GM19438 (cell line): ENCODE measurements at regions not wholly inside any gene's neighbourhood (a gene's known extent, or its start where the extent isn't known, plus 50 kb on each side); places are given as distances from the start of the nearest gene placed in this dataset.
"Not testable (repeated sequence)": the region's sequence is repeated elsewhere in the genome, so short reads cannot be mapped to it uniquely, and the experiment has no call there.

Experiments used
- ATAC-seq: cut with Tn5 transposase; IDR thresholded peaks from one replicate; pipeline ENCODE4 v1.9.1; 2021; ENCODE audit warnings: low read depth; ENCODE audit not compliant: unreplicated experiment

DNA sequence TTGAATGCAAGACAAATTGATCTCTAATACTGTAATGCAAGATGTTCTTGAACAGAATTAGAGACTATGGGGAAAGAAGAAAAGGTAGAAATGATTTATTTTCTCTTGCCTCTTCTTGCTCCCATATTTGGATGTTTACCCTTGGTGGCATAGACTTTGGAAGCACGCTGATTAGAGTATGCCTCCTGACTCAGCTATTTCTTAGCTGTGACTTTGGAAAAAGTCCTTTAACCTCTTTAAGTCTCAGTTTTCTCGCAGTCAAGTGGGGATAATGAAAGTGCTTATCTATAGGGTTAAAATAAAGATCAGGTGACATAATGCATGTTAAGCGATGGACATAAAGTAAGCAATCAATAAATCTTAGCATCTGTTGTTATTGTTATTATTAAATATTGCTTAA lies 545.5 kb downstream of the GLUD2 start:
- no peak for ATAC-seq

DNA sequence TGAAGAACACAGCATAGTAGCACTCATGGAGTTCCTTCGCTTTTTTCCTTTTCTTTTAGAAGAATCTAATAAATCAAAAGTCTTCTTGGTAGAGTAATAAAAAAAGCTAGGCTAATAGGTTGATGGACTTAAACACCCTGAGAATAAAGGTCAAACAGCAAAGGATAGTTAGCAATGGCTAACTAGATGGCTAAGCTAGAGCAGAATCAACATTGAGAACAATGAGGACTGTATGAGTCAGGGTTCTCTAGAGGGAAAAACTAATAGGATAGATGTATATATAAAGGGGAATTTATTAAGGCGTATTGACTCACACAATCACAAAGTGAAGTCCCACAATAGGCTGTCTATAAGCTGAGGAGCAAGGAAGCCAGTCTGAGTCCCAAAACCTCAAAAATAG lies 550.9 kb downstream of the GLUD2 start:
- no peak for ATAC-seq

DNA sequence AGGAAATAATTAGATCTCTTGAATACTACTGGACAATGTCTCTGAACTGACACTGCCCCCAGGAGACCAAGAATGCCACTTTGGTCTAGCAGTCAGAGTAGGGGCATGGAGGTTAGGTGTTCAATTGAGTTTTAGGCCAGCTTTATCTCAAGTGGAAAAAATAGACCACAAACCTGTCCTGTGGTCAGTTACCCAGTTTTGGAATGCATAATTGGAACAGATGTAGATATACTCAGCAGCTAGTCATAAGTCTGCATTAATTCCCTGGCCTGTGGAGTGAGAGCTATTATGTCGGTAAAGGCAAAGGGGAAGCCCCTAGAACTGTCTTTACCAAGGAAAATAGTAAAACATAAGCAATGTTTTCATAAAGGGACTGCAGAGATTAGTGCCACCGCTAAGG lies 587.7 kb downstream of the GLUD2 start:
- no peak for ATAC-seq

DNA sequence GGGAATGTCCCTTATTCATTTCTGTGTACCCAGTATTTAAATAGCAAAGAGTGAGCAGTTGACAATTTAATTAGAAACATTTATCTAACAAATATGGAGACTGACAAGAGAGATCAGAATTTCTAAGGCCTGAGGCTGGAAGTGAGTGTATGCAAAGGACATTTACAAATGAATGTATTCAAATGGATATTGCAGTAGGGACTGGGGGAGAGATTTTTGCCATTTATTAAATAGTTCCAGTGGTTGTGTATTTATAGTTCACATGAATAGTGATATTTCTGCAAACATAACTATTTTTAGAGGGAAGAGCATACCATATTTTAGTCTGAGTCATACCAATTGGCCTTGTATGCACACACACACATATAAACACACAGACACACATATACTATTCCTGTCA lies 592.4 kb downstream of the GLUD2 start:
- ATAC-seq: no peak

DNA sequence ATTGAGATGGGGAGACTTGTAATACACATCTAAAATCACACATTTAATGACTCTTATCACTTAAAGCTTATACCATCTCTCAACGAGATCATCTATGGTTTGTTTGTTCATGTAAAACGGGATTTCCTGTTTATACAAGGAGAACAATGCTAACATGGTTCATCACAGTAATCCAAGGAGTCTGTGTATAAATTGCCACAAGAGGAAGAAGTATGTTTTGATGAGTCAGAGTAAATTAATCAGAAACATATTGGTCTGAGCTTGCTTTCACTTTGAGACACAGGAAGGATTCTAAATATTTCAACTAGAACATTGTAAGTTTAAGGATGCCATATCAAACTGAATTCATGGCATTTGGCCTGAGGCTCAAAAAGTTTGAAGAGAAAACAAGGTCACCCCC lies 594.1 kb downstream of the GLUD2 start:
- ATAC-seq: no peak

DNA sequence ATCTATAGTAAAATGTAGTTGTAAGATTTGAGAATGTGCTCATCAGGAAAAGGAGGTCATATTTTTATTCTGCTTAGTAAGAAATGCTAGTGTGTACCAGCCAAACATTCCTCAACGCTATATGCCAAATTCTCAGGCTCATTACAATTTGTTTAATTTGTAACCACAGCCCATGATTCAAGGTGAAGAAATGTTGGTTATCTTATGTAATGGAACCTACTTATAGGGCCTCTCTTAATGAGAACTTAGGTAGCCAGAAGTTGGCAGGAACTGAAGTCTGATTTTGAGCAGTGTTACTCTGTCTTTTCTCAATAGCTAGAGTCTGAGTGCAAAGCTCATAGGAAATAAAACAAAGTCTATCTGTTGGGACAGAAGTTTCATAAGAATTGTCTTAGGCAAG lies 595.0 kb downstream of the GLUD2 start:
- no peak for ATAC-seq

DNA sequence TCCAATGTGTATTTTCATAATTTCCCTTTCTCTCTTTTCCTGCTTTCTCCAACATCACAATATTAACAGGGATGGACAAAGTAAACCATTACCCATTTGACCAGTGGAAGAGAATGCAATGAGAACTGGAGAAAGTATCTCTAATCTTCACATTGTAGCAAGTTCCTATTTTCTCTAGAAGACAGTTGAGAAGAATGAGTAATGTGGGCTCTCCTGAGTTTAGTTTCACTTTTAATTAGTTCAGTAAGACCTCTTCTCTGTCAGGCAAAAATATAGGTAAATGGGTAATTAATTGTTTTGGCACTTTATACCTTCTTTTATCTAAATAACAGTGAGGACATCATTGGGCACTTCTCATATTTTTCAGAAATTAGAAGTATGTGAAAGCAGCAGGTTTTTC lies 602.0 kb downstream of the GLUD2 start:
- no peak for ATAC-seq

DNA sequence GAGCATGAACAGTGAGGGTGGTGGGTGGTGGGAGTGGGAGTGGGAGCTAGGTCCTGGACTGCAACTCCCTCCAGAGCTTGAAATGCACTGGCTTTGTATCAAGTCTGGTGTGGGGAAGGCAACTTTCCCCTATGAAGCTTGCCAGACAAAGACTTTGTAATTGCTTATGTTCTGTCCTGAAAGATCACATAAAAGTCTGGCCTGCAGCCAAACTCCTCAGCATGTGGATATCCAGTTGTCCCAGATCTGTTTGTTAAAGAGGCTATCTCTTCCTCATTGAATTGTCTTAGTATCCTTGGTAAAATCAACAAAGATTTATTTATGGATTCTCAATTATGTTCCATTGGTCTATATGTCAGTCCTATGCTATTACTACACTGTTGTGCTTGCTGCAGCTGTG lies 607.9 kb downstream of the GLUD2 start:
- ATAC-seq: no peak

DNA sequence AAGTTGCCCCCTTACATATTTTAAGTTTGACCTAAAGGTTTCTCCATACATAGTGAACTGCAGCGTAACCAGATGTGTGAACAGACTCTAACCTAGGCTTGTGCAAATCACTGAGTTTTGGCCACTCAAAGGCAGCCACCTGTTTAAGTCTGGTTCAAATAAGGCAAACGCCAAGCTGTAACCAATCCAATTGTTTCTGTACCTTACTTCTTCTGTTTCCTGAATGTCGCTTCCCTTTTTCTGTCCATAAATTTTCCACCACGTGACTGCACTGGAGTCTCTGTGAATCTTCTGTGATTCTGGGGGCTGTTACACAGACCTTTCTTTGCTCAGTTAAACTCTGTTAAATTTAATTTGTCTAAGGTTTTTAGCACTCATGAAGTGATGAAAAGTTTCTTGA lies 618.8 kb downstream of the GLUD2 start:
- ATAC-seq: no peak

DNA sequence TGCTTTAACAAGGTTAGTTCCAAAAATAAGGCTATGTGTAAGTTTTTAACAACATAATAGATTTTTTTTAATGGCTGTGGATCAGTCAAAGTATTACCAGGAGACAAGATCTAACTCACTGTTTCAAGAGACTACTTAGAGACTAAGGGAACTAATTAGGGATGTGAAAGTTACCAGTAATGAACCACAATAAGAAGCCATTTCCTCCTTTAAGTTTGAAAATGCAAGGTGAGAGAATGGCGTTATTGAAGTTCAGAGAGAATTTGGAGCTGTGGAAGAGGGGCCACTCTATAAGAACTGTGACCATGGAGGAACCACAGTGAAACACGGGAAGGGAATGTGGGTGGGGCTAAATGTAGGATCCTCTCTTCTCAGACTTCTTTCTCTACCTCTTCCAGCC lies 624.2 kb downstream of the GLUD2 start:
- no peak for ATAC-seq

DNA sequence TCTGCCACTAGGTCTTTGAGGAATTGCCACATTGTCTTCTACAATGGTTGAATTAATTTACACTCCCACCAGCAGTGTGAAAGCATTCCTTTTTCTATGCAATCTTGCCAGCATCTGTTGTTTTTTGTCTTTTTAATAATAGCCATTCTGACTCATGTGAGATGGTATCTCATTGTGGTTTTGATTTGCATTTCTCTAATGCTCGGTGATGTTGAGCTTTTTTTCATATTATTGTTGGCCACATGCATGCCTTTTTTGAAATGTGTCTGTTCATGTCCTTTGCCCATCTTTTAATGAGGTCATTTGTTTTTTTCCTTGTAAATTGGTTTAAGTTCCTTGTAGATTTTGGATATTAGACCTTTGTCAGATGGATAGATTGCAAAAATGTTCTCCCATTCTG lies 661.8 kb downstream of the GLUD2 start:
- ATAC-seq: not testable (repeated sequence)

DNA sequence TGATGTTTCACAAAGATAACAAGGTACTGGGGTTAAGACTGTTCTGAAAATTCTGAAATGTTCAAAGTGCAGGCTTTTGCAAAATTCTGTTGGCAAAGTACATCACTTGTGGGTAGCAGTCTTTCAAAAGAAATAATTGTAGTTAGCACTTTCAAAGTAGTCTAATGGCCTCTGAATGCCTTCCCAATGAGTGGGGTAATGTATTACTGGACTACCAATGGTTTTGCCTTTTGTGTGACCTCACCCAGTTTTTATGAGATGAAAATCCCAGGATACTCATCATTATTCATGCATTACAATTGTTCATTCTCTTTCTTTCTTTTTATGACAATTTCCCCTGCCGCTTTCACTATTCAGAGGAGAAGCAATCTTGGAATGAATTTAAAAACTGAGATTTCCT lies 686.1 kb downstream of the GLUD2 start:
- no peak for ATAC-seq

DNA sequence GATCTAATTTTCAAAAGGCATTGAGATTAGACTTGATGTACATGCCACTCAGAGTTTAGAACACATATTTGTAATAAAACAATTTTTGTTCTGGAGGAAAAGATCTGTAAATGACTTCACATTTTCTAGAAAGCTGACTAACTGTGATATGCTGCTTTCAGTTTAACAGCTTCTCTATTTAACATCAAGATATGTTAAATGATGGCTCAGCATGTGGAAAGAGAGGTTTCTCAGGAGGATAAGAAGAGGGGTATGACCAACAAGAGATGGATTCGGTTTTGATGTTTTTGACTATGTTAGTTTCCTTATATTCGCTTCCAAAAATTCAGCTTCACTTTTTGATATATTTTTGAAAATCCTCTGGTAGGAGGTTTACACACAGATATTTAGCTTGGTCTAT lies 698.7 kb downstream of the GLUD2 start:
- ATAC-seq: no peak

DNA sequence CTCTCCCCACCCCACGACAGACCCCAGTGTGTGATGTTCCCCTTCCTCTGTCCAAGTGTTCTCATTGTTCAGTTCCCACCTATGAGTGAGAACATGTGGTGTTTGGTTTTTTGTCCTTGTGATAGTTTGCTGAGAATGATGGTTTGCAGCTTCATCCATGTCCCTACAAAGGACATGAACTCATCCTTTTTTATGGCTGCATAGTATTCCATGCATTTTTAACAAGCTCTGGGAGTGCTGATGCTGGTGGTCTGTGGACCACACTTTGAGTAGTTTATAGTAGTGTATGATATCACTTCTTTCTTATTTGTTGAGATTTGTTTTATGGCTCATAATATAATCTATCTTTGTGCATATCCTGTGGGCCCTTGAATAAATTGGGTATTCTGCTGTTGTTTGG lies 706.2 kb downstream of the GLUD2 start:
- not testable (repeated sequence) for ATAC-seq

DNA sequence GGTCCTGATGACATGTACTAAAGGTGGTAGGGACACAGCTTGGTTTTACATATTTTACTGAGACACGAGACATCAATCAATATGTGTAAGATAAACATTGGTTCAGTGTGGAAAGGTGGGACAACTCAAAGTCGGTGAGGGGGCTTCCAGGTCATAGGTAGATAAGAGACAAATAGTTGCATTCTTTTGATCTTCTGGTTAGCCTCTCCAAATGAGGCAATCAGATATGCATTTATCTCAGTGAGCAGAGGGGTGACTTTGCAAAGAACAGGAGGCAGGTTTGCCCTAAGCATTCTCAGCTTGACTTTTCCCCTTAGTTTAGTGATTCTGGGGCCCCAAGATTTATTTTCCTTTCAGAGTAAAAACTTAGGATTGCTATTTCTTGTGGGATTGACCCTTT lies 706.9 kb downstream of the GLUD2 start:
- ATAC-seq: no peak

DNA sequence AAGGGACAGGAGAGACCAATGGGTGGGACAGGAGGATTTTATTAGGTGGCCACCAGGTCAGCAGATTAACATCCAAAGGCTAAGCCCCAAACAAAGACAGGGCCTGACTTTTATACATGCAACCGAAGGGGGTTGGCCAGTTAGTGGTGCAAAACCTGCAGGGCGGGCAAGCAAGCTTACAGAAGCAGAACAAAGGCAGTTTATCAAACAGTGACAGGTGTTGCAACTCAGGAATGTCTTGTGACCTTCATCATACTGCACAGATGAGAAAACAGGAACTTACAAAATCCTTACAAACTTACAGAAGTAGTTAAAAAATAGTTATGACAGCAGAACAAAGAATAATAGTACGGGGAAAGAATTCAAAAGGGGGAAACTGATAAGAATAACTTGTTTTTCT lies 708.1 kb downstream of the GLUD2 start:
- no peak for ATAC-seq

DNA sequence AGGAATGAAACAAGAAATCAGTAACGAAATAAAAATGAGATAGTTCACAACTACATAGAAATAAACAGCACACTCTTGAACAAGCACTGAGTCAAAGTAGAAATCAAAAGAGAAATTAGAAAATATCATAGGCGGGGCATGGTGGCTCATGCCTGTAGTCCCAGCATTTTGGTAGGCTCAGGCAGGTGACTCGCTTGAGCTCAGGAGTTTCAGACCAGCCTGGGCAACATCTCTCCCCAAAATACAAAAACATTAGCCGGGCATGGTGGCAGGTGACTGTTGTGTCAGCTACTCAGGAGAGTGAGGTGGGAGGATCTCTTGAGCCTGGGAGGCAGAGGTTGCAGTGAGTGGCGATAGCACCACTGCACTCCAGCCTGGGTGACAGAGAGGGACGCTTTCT lies 714.4 kb downstream of the GLUD2 start:
- no peak for ATAC-seq

DNA sequence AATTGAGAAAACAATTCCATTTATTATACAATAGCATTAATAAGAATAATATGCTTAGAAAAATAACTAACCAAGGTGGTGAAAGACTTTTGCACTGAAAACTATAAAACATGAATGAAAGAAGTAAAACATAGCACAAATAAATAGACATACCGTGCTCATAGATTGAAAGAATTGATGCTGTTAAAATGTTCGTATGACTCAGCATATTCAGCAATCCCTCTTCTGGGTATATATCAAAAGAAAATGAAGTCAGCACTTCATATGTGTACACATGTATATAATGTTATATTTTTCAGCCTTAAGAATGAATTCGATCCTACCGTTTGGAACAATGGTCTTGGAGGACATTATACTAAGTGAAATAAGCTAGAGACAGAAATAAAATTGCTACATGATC lies 716.3 kb downstream of the GLUD2 start:
- no peak for ATAC-seq

DNA sequence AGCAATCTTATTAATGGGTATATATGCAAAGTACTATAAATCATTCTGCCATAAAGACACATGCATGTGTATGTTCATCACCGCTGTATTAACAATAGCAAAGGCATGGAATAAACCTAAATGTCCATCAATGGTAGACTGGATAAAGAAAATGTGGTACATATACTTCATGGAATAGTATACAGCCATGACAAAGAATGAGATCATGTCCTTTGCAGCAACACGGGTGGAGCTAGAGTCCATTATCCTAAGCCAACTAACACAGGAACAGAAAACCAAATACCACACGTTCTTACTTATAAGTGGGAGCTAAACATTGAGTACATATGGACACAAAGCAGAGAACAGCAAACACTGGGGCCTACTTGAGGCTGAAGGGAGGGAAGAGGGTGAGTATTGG lies 720.8 kb downstream of the GLUD2 start:
- ATAC-seq: not testable (repeated sequence)

DNA sequence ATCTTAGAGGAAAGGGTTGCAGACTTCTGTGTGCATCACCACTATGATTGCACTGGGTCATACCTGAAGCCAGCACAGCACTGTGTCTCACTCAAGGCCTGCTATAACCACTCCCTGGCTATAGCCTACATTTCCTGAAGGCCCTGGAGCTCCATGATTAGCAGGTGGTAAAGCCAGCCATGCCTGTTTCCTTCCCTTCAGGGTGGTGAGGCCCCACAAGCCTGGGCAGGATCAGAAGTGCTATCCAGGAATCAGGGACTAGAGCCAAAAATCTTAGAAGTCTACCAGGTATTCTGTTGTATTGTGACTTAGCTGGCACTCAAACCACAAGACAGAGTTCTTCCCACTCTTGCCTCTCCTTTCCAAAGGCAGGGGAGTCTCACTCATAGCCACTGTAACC lies 734.6 kb downstream of the GLUD2 start:
- no peak for ATAC-seq

DNA sequence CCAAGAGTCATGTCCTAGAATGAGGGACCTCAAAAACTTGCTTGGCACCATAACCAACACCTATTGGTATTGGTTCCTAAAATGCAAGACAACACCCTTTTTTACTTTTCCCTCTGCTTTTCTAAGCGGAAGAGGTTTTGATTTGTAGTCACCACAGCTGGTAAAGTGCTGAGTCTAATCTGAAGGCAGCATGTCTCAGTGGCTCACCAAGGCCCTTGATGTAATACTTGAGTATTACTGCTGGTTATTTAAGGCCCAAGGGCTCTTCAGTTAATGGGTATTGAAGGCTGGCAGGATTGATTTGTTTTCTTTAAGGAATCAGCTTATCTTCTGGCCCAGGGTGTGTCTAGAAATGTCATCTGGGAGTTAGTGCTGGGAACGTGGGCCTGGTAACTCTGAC lies 735.1 kb downstream of the GLUD2 start:
- ATAC-seq: no peak

DNA sequence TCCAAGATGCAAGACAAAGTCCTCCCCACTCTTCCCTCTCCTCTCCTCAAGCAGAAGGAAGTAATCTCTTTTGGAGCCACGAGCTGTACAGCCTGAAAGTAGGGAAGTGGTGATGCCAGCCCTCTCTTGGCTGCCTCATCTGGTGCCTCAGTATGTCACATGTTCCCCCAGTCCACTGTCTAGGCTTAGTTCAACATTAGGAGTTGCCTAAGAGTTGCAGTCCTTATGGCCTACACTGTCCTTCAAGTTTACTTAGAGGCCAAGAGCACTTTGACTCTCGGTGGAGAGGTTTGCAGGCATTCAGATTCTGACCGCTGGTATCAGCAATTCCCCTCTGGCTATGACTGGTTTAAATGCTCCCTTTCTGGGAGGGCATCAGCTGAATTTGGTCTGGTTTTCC lies 735.6 kb downstream of the GLUD2 start:
- ATAC-seq: no peak

DNA sequence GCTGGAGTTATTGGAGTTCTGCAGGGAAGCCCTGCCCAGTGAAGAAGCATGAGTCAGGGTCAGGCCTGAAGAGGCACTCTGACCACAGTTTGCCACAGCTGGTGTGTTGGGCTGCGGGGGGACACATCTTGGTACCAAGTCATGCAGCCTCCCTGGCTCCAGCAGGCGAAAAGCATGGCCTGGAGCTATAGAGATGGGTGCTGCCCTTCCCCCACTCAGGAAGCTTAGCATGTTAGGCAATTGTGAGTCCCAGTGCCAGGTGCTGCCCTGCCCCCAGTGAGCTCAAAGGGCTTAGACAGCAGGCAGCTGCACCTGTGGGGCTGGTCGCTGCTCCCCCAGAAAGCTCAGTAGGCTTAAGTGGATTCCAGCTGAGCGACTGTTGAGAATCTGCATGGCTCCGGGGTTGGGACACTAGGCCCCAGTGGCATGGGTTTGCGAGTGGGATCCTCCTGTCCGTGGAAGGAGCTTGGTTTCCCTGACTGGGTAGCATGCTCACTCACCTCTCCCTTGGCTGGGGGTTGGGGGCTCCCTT lies 755.5 kb downstream of the GLUD2 start:
- ATAC-seq: no peak
